ENCODE measurements at regions not wholly inside any gene's neighbourhood (a gene's known extent, or its start where the extent isn't known, plus 50 kb on each side); places are given as distances from the start of the nearest gene placed in this dataset.

- TF ChIP-seq CTCF (IDR thresholded peaks at IDR 0.05), result peak; percentile 57
Measured at GRCh38 chr6:40845553-40845952, 193.5 kb downstream of the UNC5CL start.

GRCh38 chr6:40844246-40844645, 194.8 kb downstream of the UNC5CL start:
- no peak for TF ChIP-seq CTCF (IDR thresholded peaks at IDR 0.05)

DNA sequence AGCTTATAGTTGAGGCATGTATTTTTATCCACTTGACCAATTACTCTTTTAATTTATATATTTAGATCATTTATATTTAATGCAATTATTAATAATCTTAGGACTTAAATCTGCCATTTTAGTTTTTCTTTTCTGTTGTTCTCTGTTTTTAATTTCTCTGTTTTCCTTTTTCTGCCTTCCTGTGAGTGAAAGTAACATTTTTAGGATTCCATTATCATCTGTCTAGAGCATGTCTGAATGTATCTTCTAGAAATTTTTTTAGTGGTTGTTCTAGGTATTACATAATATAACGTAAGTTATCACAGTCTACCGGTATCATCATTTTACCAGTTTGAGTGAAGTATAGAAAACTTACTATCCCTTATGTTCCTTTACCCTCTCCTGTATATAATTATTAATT, 197.3 kb downstream of the UNC5CL start:
- no peak for TF ChIP-seq CTCF (IDR thresholded peaks at IDR 0.05)

DNA sequence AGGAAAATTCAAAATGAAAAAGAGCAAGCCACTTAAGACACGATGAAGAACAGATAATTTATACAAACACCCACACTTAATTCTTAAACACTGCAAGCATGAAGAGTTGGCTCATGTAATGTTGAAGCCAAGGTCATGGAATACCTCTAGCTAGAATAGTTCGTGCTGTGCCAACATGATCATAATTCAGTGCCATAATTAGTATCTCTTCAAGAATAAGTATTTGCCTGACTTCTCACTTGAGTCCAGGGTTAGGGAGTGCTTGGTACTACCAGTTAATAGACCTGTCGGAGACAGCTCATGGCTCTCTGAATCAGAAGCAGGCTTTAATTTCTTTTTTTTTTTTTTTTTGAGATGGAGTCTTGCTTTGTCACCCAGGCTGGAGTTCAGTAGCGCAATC, 206.3 kb downstream of the UNC5CL start:
- no peak for TF ChIP-seq CTCF (IDR thresholded peaks at IDR 0.05)

DNA sequence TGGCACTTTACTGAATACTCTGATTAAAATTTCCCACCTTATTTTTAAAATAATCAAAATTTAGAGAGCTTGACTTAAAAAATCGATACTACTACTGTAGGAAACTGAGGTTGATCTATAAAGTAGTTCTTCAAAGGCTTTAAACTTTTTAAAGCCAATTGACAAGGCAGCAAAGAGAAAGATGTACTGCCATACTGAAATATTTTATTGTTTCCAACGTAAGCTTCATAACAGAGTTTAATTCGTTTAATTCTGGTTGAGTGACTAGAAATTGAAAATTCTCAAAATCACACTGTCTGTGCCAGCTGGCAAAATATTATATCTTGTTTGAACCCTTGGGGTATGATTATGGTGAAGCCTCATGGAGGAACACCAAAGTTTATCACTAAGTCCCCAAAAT, 207.6 kb downstream of the UNC5CL start:
- TF ChIP-seq CTCF (IDR thresholded peaks at IDR 0.05), result no peak

DNA sequence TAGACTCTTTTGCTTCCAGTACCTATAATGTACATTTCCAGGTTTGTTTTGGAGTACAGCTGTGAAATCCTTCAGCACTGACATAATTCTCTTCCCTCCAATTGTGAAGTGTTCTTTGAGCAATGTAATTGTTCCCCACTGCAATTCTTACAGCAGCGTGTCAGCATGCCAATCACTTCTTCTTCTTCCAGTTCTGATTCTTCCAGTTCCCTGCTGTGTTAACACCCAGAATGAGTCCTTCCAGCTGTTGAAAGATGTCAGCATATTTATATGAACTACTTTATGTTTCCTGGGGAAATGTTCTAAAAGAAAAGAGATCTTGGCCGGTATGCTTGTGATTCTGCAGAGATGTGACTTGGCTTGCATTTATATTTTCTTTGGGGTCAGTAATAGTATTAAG, 213.9 kb downstream of the UNC5CL start:
- TF ChIP-seq CTCF (IDR thresholded peaks at IDR 0.05), result no peak

- peak; percentile 50 for TF ChIP-seq CTCF (IDR thresholded peaks at IDR 0.05)
Measured at GRCh38 chr6:40823917-40824891, 214.8 kb downstream of the UNC5CL start.
